ENCODE measurements at regions not wholly inside any gene's neighbourhood (a gene's known extent, or its start where the extent isn't known, plus 50 kb on each side); places are given as distances from the start of the nearest gene placed in this dataset.

- TF ChIP-seq CTCF (IDR thresholded peaks at IDR 0.05): no peak
- no peak for TF ChIP-seq POLR2A (IDR thresholded peaks at IDR 0.05)
These were observed 789.3 kb upstream of the ADAMTS5 start for GRCh38 chr21:27756191-27756590.
